ENCODE measurements at regions not wholly inside any gene's neighbourhood (a gene's known extent, or its start where the extent isn't known, plus 50 kb on each side); places are given as distances from the start of the nearest gene placed in this dataset.

- Mint-ChIP-seq H3K9me3 (ENCODE audit: unreplicated experiment) (peaks cover 6% of the 10 kb centered on the region), H3K4me1 (ENCODE audit: low read depth, unreplicated experiment) (no peaks in the 10 kb centered on the region), H3K27ac (ENCODE audit: unreplicated experiment) (no peak overlapping the region), H3K36me3 (ENCODE audit: insufficient read depth, unreplicated experiment) (no peaks in the 10 kb centered on the region), H3K4me3 (ENCODE audit: unreplicated experiment) (no peak overlapping the region), H3K27me3 (ENCODE audit: insufficient read depth, unreplicated experiment) (no peaks in the 10 kb centered on the region)
- no TSS peak for BruUV-seq (replicated peaks)
- no peaks in the 10 kb centered on the region for H3K36me3 ChIP-seq (ENCODE audit: control insufficient read depth, insufficient read depth, low read length)
- no peak for TF ChIP-seq CTCF (IDR thresholded peaks at IDR 0.05; ENCODE audit: insufficient read depth in 1 of 2, low read depth in 1 of 2, low read length in 1 of 2, severe bottlenecking in 1 of 2, unreplicated experiment in 1 of 2)
- ChIA-PET CTCF (no interaction called here), POLR2A (no interaction called here)
- 0 out of 2 replicates have a peak, but pooled peaks cover 4% of the 10 kb centered on the region for H3K9me3 ChIP-seq
- intact Hi-C loops (cut with micrococcal nuclease; ENCODE audit: unreplicated experiment): no loop called here
- DNase-seq: no peak
- no peaks in the 10 kb centered on the region for H3K4me1 ChIP-seq
- no peak overlapping the region for H3K4me3 ChIP-seq (ENCODE audit: low read depth, low read length)
- H3K27me3 ChIP-seq (replicated peaks; ENCODE audit: control insufficient read depth, insufficient read depth, low read length): no peaks in the 10 kb centered on the region
Observed at GRCh38 chr16:62644030-62644812, 608.0 kb upstream of the CDH8 start.

- ChIA-PET POLR2A (no interaction called here), CTCF (no interaction called here)
- no TSS peak for BruUV-seq (replicated peaks)
- Mint-ChIP-seq H3K27me3 (ENCODE audit: insufficient read depth, unreplicated experiment) (no peaks in the 10 kb centered on the region), H3K4me1 (ENCODE audit: low read depth, unreplicated experiment) (no peaks in the 10 kb centered on the region), H3K4me3 (ENCODE audit: unreplicated experiment) (no peak overlapping the region), H3K27ac (ENCODE audit: unreplicated experiment) (no peak overlapping the region), H3K36me3 (ENCODE audit: insufficient read depth, unreplicated experiment) (no peaks in the 10 kb centered on the region), H3K9me3 (ENCODE audit: unreplicated experiment) (no peaks in the 10 kb centered on the region)
- intact Hi-C loops (cut with micrococcal nuclease; ENCODE audit: unreplicated experiment): no loop called here
- H3K9me3 ChIP-seq: no peaks in the 10 kb centered on the region
- H3K4me3 ChIP-seq (ENCODE audit: low read depth, low read length): no peak overlapping the region
- H3K4me1 ChIP-seq: no peaks in the 10 kb centered on the region
- no peaks in the 10 kb centered on the region for H3K27me3 ChIP-seq (replicated peaks; ENCODE audit: control insufficient read depth, insufficient read depth, low read length)
- TF ChIP-seq CTCF (IDR thresholded peaks at IDR 0.05; ENCODE audit: insufficient read depth in 1 of 2, low read depth in 1 of 2, low read length in 1 of 2, severe bottlenecking in 1 of 2, unreplicated experiment in 1 of 2): no peak
- no peaks in the 10 kb centered on the region for H3K36me3 ChIP-seq (ENCODE audit: control insufficient read depth, insufficient read depth, low read length)
- no peak for DNase-seq
Observed at GRCh38 chr16:62642677-62643076, 606.4 kb upstream of the CDH8 start.

GRCh38 chr16:62639890-62640289, 603.7 kb upstream of the CDH8 start:
- Mint-ChIP-seq H3K36me3 (ENCODE audit: insufficient read depth, unreplicated experiment) (no peaks in the 10 kb centered on the region), H3K27me3 (ENCODE audit: insufficient read depth, unreplicated experiment) (no peaks in the 10 kb centered on the region), H3K4me3 (ENCODE audit: unreplicated experiment) (no peak overlapping the region), H3K4me1 (ENCODE audit: low read depth, unreplicated experiment) (no peaks in the 10 kb centered on the region), H3K27ac (ENCODE audit: unreplicated experiment) (no peak overlapping the region), H3K9me3 (ENCODE audit: unreplicated experiment) (no peaks in the 10 kb centered on the region)
- no peak overlapping the region for H3K4me3 ChIP-seq (ENCODE audit: low read depth, low read length)
- no peak for TF ChIP-seq CTCF (IDR thresholded peaks at IDR 0.05; ENCODE audit: insufficient read depth in 1 of 2, low read depth in 1 of 2, low read length in 1 of 2, severe bottlenecking in 1 of 2, unreplicated experiment in 1 of 2)
- H3K9me3 ChIP-seq: no peaks in the 10 kb centered on the region
- POLR2A ChIA-PET: no interaction called here
- no peak for DNase-seq
- no peaks in the 10 kb centered on the region for H3K27me3 ChIP-seq (replicated peaks; ENCODE audit: control insufficient read depth, insufficient read depth, low read length)
- no peaks in the 10 kb centered on the region for H3K36me3 ChIP-seq (ENCODE audit: control insufficient read depth, insufficient read depth, low read length)
- no peaks in the 10 kb centered on the region for H3K4me1 ChIP-seq
- intact Hi-C loops (cut with micrococcal nuclease; ENCODE audit: unreplicated experiment): no loop called here
- BruUV-seq (replicated peaks): no TSS peak
- CTCF ChIA-PET: no interaction called here
